ENCODE measurements at regions not wholly inside any gene's neighbourhood (a gene's known extent, or its start where the extent isn't known, plus 50 kb on each side); places are given as distances from the start of the nearest gene placed in this dataset.

DNA sequence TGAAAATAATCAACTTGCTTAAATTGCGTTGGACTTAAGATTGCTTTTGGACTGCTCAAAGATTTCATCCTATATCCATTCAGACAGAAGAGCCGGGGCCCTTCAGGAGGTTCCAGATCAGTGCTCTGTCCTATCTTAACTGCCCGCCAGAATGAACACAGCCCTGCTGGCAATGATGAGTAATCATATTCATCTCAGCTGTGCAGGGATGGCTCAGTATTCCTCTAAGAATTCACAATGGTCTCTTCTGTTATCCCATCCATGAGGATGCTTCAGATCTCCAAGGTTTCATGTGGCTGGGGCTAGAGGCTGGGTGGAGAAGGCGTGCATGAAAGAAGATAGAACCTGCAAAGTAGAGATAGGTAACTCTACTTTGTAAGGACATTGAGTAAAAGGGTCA, 80.0 kb upstream of the NPVF start:
- no peaks in the 10 kb centered on the region for H3K27me3 ChIP-seq (ENCODE audit: control insufficient read depth, insufficient read depth, low read length)

GRCh38 chr7:25308906-25309705, 80.8 kb upstream of the NPVF start:
- Histone ChIP-seq H3K36me3 (replicated peaks; ENCODE audit: control insufficient read depth, insufficient read depth, low read length) (no peaks in the 10 kb centered on the region), H3K4me3 (ENCODE audit: insufficient read depth, low read depth, low read length) (no peak overlapping the region), H3K27me3 (ENCODE audit: control insufficient read depth, insufficient read depth, low read length) (no peaks in the 10 kb centered on the region)
- DNase-seq = no peak

More for the DNA sequence above, 80.0 kb upstream of the NPVF start:
- no peak for DNase-seq
- Histone ChIP-seq H3K4me3 (ENCODE audit: insufficient read depth, low read depth, low read length) (no peak overlapping the region), H3K36me3 (replicated peaks; ENCODE audit: control insufficient read depth, insufficient read depth, low read length) (no peaks in the 10 kb centered on the region)

GRCh38 chr7:25310896-25311295, 82.6 kb upstream of the NPVF start:
- H3K27me3 ChIP-seq (ENCODE audit: control insufficient read depth, insufficient read depth, low read length) = no peaks in the 10 kb centered on the region
- H3K36me3 ChIP-seq (replicated peaks; ENCODE audit: control insufficient read depth, insufficient read depth, low read length) = no peaks in the 10 kb centered on the region
- DNase-seq = no peak
- H3K4me3 ChIP-seq (ENCODE audit: insufficient read depth, low read depth, low read length) = no peak overlapping the region

- DNase-seq = no peak
- Histone ChIP-seq H3K27me3 (ENCODE audit: control insufficient read depth, insufficient read depth, low read length) (no peaks in the 10 kb centered on the region), H3K36me3 (replicated peaks; ENCODE audit: control insufficient read depth, insufficient read depth, low read length) (no peaks in the 10 kb centered on the region), H3K4me3 (ENCODE audit: insufficient read depth, low read depth, low read length) (no peak overlapping the region)
These were observed 83.1 kb upstream of the NPVF start for GRCh38 chr7:25311346-25311745.

GRCh38 chr7:25312968-25313367, 84.7 kb upstream of the NPVF start:
- Histone ChIP-seq H3K36me3 (replicated peaks; ENCODE audit: control insufficient read depth, insufficient read depth, low read length) (no peaks in the 10 kb centered on the region), H3K27me3 (ENCODE audit: control insufficient read depth, insufficient read depth, low read length) (no peaks in the 10 kb centered on the region), H3K4me3 (ENCODE audit: insufficient read depth, low read depth, low read length) (no peak overlapping the region)
- DNase-seq = no peak

DNA sequence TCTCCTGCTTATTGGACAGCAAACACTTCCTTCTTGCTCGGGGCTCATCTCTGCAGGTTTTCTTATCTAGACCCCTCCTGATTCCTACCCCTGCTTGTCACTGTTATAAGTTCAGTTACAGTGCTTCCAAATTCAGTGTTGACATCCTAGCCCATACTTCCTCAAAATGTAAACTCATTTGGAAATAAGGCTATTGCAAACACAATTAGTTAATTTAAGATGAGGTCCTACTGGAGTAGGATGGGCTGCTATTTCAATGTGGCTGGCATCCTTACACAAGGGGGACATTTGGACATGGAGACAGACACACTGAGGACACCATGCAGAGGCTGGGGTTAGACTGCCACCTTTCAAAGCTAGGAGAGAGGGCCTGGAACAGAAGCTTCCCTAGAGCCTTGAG, 85.2 kb upstream of the NPVF start:
- Histone ChIP-seq H3K36me3 (replicated peaks; ENCODE audit: control insufficient read depth, insufficient read depth, low read length) (no peaks in the 10 kb centered on the region), H3K4me3 (ENCODE audit: insufficient read depth, low read depth, low read length) (no peak overlapping the region), H3K27me3 (ENCODE audit: control insufficient read depth, insufficient read depth, low read length) (no peaks in the 10 kb centered on the region)
- no peak for DNase-seq

DNA sequence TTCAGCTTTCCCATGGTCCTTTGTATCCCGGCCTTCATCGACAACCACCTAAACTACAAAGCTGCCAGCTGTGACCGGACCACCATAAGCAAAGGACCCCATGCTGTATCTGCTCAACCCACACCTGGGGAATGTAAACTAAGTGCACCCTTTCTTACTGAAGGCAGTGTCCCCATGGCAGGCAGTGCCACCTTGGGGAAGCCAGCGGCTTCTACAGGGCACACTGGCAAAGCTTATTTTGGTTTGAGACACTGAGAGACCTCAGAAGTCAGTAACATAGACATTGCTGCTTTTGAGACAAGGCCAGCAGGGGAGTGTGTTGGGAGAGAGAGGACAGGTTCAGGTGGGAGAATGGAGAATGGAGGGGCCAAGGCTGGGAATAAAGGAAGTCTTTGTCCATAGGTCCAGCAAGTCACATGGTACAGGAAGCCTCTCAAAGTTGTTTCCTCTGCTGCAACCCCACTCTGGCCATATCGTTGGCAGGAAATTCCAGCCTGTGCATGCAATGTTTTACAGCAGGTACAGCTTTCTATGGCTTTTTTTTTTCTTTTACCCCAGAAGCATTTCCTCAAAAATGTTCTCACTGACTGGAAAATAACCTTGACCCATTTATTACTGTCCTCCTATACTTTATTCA, 85.9 kb upstream of the NPVF start:
- DNase-seq = no peak
- Histone ChIP-seq H3K4me3 (ENCODE audit: insufficient read depth, low read depth, low read length) (no peak overlapping the region), H3K27me3 (ENCODE audit: control insufficient read depth, insufficient read depth, low read length) (no peaks in the 10 kb centered on the region), H3K36me3 (replicated peaks; ENCODE audit: control insufficient read depth, insufficient read depth, low read length) (no peaks in the 10 kb centered on the region)

- DNase-seq = no peak
- H3K36me3 ChIP-seq (replicated peaks; ENCODE audit: control insufficient read depth, insufficient read depth, low read length) = no peaks in the 10 kb centered on the region
- H3K4me3 ChIP-seq (ENCODE audit: insufficient read depth, low read depth, low read length) = no peak overlapping the region
- no peaks in the 10 kb centered on the region for H3K27me3 ChIP-seq (ENCODE audit: control insufficient read depth, insufficient read depth, low read length)
These were observed 86.5 kb upstream of the NPVF start for GRCh38 chr7:25314731-25315267.

- no peaks in the 10 kb centered on the region for H3K27me3 ChIP-seq (ENCODE audit: control insufficient read depth, insufficient read depth, low read length)
- no peaks in the 10 kb centered on the region for H3K36me3 ChIP-seq (replicated peaks; ENCODE audit: control insufficient read depth, insufficient read depth, low read length)
- DNase-seq = no peak
- no peak overlapping the region for H3K4me3 ChIP-seq (ENCODE audit: insufficient read depth, low read depth, low read length)
These were observed 88.1 kb upstream of the NPVF start for GRCh38 chr7:25316366-25316765.

DNA sequence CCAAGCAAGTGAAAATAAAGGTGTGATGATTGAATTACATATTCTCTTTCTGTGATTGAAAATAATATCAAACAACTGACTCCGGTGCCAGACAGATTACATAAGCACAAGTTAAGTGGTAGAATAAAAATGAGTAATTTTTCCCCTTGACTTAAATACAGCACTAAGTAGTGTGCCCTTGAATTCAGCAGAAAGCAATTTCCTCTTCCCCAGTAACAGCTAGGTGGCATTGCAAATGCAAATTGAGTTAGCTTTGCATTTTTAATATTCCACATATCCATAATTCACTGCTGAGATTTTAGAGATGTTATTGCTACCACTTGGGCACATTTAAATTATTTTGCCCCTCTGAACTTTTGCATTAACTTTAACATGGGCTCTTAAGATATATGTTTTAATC, 89.8 kb upstream of the NPVF start:
- Histone ChIP-seq H3K36me3 (replicated peaks; ENCODE audit: control insufficient read depth, insufficient read depth, low read length) (no peaks in the 10 kb centered on the region), H3K27me3 (ENCODE audit: control insufficient read depth, insufficient read depth, low read length) (no peaks in the 10 kb centered on the region), H3K4me3 (ENCODE audit: insufficient read depth, low read depth, low read length) (no peak overlapping the region)
- DNase-seq = no peak

- no peak for DNase-seq
- Histone ChIP-seq H3K27me3 (ENCODE audit: control insufficient read depth, insufficient read depth, low read length) (no peaks in the 10 kb centered on the region), H3K4me3 (ENCODE audit: insufficient read depth, low read depth, low read length) (no peak overlapping the region), H3K36me3 (replicated peaks; ENCODE audit: control insufficient read depth, insufficient read depth, low read length) (no peaks in the 10 kb centered on the region)
These were observed 91.4 kb upstream of the NPVF start for GRCh38 chr7:25319707-25320106.

GRCh38 chr7:25320791-25321190, 92.5 kb upstream of the NPVF start:
- DNase-seq = no peak
- Histone ChIP-seq H3K4me3 (ENCODE audit: insufficient read depth, low read depth, low read length) (no peak overlapping the region), H3K27me3 (ENCODE audit: control insufficient read depth, insufficient read depth, low read length) (no peaks in the 10 kb centered on the region), H3K36me3 (replicated peaks; ENCODE audit: control insufficient read depth, insufficient read depth, low read length) (no peaks in the 10 kb centered on the region)

DNA sequence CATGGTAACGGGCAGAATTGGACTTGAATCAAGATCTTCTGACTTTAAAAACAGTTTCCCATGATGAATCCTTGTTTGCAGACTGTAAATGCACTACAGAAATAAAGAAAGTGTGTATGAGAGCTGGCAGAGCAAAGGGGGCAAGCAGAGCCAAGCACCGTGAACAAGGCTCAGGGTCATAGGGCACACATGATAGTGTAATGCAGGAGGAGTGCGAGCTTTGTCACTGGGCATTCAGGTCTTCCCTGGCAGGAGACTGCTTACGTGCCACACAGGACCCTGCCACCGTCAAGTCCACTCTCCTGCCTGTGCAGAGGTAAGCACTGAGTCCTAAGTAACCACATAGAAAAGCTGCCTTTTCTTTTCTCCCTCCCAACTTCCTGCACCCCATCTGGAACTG, 93.1 kb upstream of the NPVF start:
- Histone ChIP-seq H3K4me3 (ENCODE audit: insufficient read depth, low read depth, low read length) (no peak overlapping the region), H3K27me3 (ENCODE audit: control insufficient read depth, insufficient read depth, low read length) (no peaks in the 10 kb centered on the region), H3K36me3 (replicated peaks; ENCODE audit: control insufficient read depth, insufficient read depth, low read length) (no peaks in the 10 kb centered on the region)
- DNase-seq = no peak

GRCh38 chr7:25322473-25322872, 94.2 kb upstream of the NPVF start:
- H3K27me3 ChIP-seq (ENCODE audit: control insufficient read depth, insufficient read depth, low read length) = no peaks in the 10 kb centered on the region
- no peaks in the 10 kb centered on the region for H3K36me3 ChIP-seq (replicated peaks; ENCODE audit: control insufficient read depth, insufficient read depth, low read length)
- DNase-seq = no peak
- no peak overlapping the region for H3K4me3 ChIP-seq (ENCODE audit: insufficient read depth, low read depth, low read length)

DNA sequence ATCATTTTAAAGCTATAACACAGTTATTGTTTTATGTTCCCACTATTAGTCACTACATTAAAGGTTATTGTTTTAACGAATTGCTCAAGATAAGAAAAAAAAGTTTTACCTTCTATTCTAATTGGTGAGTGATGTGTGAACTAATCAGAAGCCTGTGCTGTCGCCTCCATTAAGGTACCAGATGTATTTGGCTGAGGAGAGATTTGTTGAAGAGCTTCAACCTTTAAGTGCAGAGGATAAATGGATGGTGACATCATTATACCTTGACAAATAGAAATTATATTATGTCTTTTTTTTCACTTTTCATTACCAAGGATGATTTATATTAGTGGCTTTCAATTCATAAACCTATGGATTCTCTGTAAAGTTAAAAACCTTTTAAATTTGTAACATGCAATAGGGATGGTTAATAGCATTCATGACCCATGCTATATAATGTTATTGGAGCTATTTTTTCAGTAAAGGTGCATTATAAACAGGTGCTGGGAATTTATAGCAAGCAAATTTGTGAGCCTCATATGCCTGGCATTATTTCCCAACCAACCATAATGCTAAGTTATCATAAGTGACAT, 97.0 kb upstream of the NPVF start:
- Histone ChIP-seq H3K27me3 (ENCODE audit: control insufficient read depth, insufficient read depth, low read length) (no peaks in the 10 kb centered on the region), H3K4me3 (ENCODE audit: insufficient read depth, low read depth, low read length) (no peak overlapping the region), H3K36me3 (replicated peaks; ENCODE audit: control insufficient read depth, insufficient read depth, low read length) (no peaks in the 10 kb centered on the region)
- DNase-seq = no peak
